HepG2 (cell line): ENCODE measurements at regions not wholly inside any gene's neighbourhood (a gene's known extent, or its start where the extent isn't known, plus 50 kb on each side); places are given as distances from the start of the nearest gene placed in this dataset.

Experiments
- ATAC-seq: fragments of 200-7000 bp; cut with Tn5 transposase; 3 replicates; pipeline ENCODE4 v1.9.1; 2020; ENCODE audit warnings: mild to moderate bottlenecking, moderate library complexity
- BruUV-seq: library from RNA; stranded (reverse); fragments of 400-500 nt; replicated peaks from 2 replicates; lab custom pipeline; 2021; lab: Mats Ljungman, UMichigan
- CTCF ChIA-PET: fragments of 300-600 bp; formaldehyde crosslinking; extraction: SDS; loops from one replicate; lab custom pipeline; 2021; ENCODE audit warnings: low total read pairs, inconsistent platforms, low intra/inter-chr PET ratio; lab: Yijun Ruan, JAX
- POLR2A ChIA-PET: fragments of 350-600 bp; sonication (Branson Sonifier 250); formaldehyde crosslinking; loops from one replicate; lab custom pipeline; 2020; ENCODE audit warnings: antibody characterized with exemption, inconsistent platforms; lab: Yijun Ruan, JAX
- DNase-seq: peaks from one replicate; pipeline ENCODE4 v3.0.0-alpha.2; 2015; ENCODE audit warnings: low spot score
- FAIRE-seq: peaks from 3 replicates; lab custom pipeline; 2011; peaks lifted over from hg19 to GRCh38; lab: Jason Lieb, UNC
- H2AFZ ChIP-seq: one replicate; pipeline ENCODE4 v1.6.1; 2011; ENCODE audit warnings: low read length, inconsistent platforms
- H3K27ac ChIP-seq: fragments of 300-600 bp; 3 replicates; pipeline ENCODE4 v1.8.0; 2011; ENCODE audit warnings: mixed run types, mild to moderate bottlenecking, mixed read lengths, low read length, inconsistent platforms; ENCODE audit not compliant: insufficient read depth; ENCODE audit errors: extremely low read length
- H3K27me3 ChIP-seq, 2 experiments: fragments of 200-600 bp in 1 of 2; 2 replicates in 1 of 2; 3 replicates in 1 of 2; pipeline versions ENCODE4 v1.6.0 to v1.8.0; 2011; ENCODE audit warnings: low read length in 2 of 2, mild to moderate bottlenecking in 2 of 2, moderate library complexity in 2 of 2, inconsistent platforms in 1 of 2; ENCODE audit not compliant: insufficient read depth in 2 of 2, control insufficient read depth in 1 of 2
- H3K36me3 ChIP-seq, 2 experiments: fragments of 200-600 bp in 1 of 2; replicated peaks in 1 of 2; 2 replicates in 1 of 2; 3 replicates in 1 of 2; pipeline versions ENCODE4 v1.5.1 to v1.8.0; 2011; ENCODE audit warnings: low read length in 2 of 2, inconsistent platforms in 1 of 2; ENCODE audit not compliant: insufficient read depth in 2 of 2, control insufficient read depth in 1 of 2
- H3K4me1 ChIP-seq: 2 replicates; pipeline ENCODE4 v1.5.1; 2012; ENCODE audit warnings: low read length, inconsistent platforms; ENCODE audit not compliant: insufficient read depth
- H3K4me2 ChIP-seq: 2 replicates; pipeline ENCODE4 v1.6.0; 2011; ENCODE audit warnings: low read depth, low read length, inconsistent platforms
- H3K4me3 ChIP-seq, 3 experiments: fragments of 200-600 bp in 1 of 3; sonication (generic), shearing (Covaris generic) in 1 of 3; replicated peaks in 1 of 3; 2 replicates each; pipeline ENCODE4 v1.5.1; 2011 to 2016; ENCODE audit warnings: low read length in 3 of 3, inconsistent platforms in 2 of 3, low read depth in 2 of 3, mild to moderate bottlenecking in 2 of 3, control low read depth in 1 of 3, mixed read lengths in 1 of 3; ENCODE audit not compliant: insufficient read depth in 1 of 3
- H3K79me2 ChIP-seq: one replicate; pipeline ENCODE4 v1.6.1; 2011; ENCODE audit warnings: low read length, inconsistent platforms; ENCODE audit not compliant: insufficient read depth
- H3K9ac ChIP-seq: 2 replicates; pipeline ENCODE4 v1.6.0; 2011; ENCODE audit warnings: mild to moderate bottlenecking, low read depth, low read length, inconsistent platforms; ENCODE audit not compliant: insufficient read depth
- H3K9me3 ChIP-seq: 2 replicates; pipeline ENCODE4 v1.5.1; 2012; ENCODE audit warnings: mild to moderate bottlenecking, low read length
- H4K20me1 ChIP-seq: 2 replicates; pipeline ENCODE4 v1.6.0; 2011; ENCODE audit warnings: inconsistent platforms, mild to moderate bottlenecking, low read length, moderate library complexity; ENCODE audit not compliant: insufficient read depth
- ETV5 ChIP-seq: IDR thresholded peaks from 2 replicates; pipeline ENCODE4 v1.6.1; 2018; ENCODE audit warnings: missing biosample characterization, missing genetic modification reagents, inconsistent platforms, borderline replicate concordance
- HNRNPK ChIP-seq: fragments of 200-400 bp; formaldehyde crosslinking; IDR thresholded peaks from 2 replicates; pipeline ENCODE4 v1.6.1; 2018; ENCODE audit warnings: low read length, low read depth, moderate library complexity, mild to moderate bottlenecking; ENCODE audit not compliant: poor library complexity, severe bottlenecking
- MIXL1 ChIP-seq: IDR thresholded peaks from 2 replicates; pipeline ENCODE4 v1.6.1; 2016
- POGZ ChIP-seq: sonication (generic); formaldehyde crosslinking; IDR thresholded peaks from 2 replicates; pipeline ENCODE4 v1.4.0; 2020; ENCODE audit warnings: mild to moderate bottlenecking, missing genetic modification reagents
- SRSF9 ChIP-seq: fragments of 200-400 bp; formaldehyde crosslinking; IDR thresholded peaks from 2 replicates; pipeline ENCODE4 v1.6.1; 2018; ENCODE audit warnings: borderline replicate concordance, mild to moderate bottlenecking, low read depth, low read length; ENCODE audit not compliant: insufficient read depth, poor library complexity, severe bottlenecking
- ZNF3 ChIP-seq: IDR thresholded peaks from 2 replicates; pipeline ENCODE4 v1.7.0; 2017; ENCODE audit warnings: inconsistent platforms
- ZNF367 ChIP-seq: sonication (generic); formaldehyde crosslinking; IDR thresholded peaks from 2 replicates; pipeline ENCODE4 v1.4.0; 2020; ENCODE audit warnings: missing genetic modification reagents, borderline replicate concordance
- ZNF484 ChIP-seq: sonication (generic); formaldehyde crosslinking; IDR thresholded peaks from 2 replicates; pipeline ENCODE4 v1.5.1; 2020; ENCODE audit warnings: mild to moderate bottlenecking, low read depth, missing genetic modification reagents, borderline replicate concordance
- ZNF496 ChIP-seq: sonication (generic); formaldehyde crosslinking; IDR thresholded peaks from 2 replicates; pipeline ENCODE4 v1.8.1; 2023; ENCODE audit warnings: mild to moderate bottlenecking, moderate library complexity, missing genetic modification reagents; ENCODE audit not compliant: insufficient replicate concordance
- ZNF720 ChIP-seq: sonication (generic); formaldehyde crosslinking; IDR thresholded peaks from 2 replicates; pipeline ENCODE4 v1.4.0; 2020; ENCODE audit warnings: missing genetic modification reagents
- WGBS: methylation state at CpG from one replicate; pipeline ENCODE4 v1.1.6; 2017; ENCODE audit warnings: low lambda C conversion rate; 5-methylcytosine and 5-hydroxymethylcytosine counted together
- in situ Hi-C: cut with HindIII; loops from 2 replicates; pipeline ENCODE4 v1.10.0; 2017; ENCODE audit warnings: low pct_unique_long_range_greater_than_20kb; ENCODE audit not compliant: extremely low pct_ligation_motif_present
- intact Hi-C: fragments of 100-400 bp; cut with micrococcal nuclease; formaldehyde crosslinking; loops from one replicate; pipeline ENCODE4 v1.10.0; 2022; ENCODE audit not compliant: unreplicated experiment
- TF ChIP-seq, protein P1 (sequence below): sonication (generic); formaldehyde crosslinking; IDR thresholded peaks from 2 replicates; pipeline ENCODE4 v1.4.0; 2020; ENCODE audit warnings: missing genetic modification reagents
- TF ChIP-seq, protein P2 (sequence below): sonication (generic); formaldehyde crosslinking; IDR thresholded peaks from 2 replicates; pipeline ENCODE4 v1.4.0; 2020; ENCODE audit warnings: missing genetic modification reagents

DNA sequence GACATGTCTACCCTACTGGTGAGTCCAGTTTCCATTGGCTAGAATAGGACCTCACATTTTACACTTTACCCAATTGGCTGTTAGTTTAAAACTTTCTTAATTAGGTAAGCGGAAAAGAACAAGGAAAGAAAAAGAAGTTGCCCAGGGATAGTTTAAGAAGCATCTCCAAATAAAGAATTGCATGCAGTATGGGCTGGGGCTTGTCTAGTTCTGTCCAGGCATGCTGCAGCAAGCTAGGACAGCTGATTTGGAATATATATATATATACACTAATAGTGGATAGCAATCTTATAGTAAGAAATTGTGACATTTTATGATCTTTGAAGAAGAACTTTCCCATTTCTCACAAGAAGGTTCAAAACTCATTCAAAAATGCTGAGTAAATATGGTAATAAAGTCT lies 90.0 kb upstream of the ERBB4 start:
- H3K9ac ChIP-seq, result no peak overlapping the region
- H3K9me3 ChIP-seq, result no peaks in the 10 kb centered on the region
- H3K4me1 ChIP-seq, result no peaks in the 10 kb centered on the region
- TF ChIP-seq ZNF367 (CRISPR knock-in tag), result no peak
- TF ChIP-seq POGZ (CRISPR knock-in tag), result no peak
- intact Hi-C loops (no loop called here), in situ Hi-C loops (no loop called here)
- POLR2A ChIA-PET, result no interaction called here
- H3K27me3 ChIP-seq, result no peaks in the 10 kb centered on the region
- no peak overlapping the region for H3K4me2 ChIP-seq
- H3K36me3 ChIP-seq, result no peaks in the 10 kb centered on the region
- DNase-seq, result no peak
- BruUV-seq, result no TSS peak
- no peak overlapping the region for H3K4me3 ChIP-seq
- CTCF ChIA-PET, result no interaction called here
- H3K27ac ChIP-seq, result no peak overlapping the region
- no peak for FAIRE-seq
- no peak for ATAC-seq
- H2AFZ ChIP-seq, result no peak overlapping the region
- H3K79me2 ChIP-seq, result no peaks in the 10 kb centered on the region
- WGBS, result 5% methylated on average over 1 of the region's 1 CpG
- H4K20me1 ChIP-seq, result no peaks in the 10 kb centered on the region

DNA sequence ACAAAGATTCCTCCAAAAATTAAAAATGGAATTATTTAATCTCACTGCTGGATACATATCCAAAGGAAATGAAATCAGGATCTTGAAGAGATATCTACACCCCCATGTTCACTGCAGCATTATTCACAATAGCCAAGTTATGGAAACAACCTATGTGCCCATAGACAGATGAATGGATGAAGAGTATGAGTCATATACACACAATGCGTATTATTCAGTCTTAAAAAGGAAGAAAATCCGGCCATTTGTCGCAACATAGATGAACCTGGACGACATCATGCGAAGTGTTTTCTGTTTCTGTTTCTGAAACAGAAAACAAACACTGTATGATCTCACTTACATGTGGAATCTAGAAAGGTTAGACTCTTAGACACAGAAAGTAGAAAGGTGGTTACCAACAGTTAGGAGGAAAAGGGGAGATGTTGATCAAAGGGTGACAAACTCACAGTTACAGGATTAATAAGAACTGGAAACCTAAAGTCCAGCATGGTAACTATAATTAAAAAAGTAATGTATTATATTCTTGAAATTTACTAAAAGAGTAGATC lies 87.8 kb upstream of the ERBB4 start:
- no peaks in the 10 kb centered on the region for H3K36me3 ChIP-seq
- H3K4me2 ChIP-seq, result no peak overlapping the region
- FAIRE-seq (no peak), ATAC-seq (no peak), DNase-seq (no peak)
- no peaks in the 10 kb centered on the region for H3K4me1 ChIP-seq
- no peak overlapping the region for H3K9ac ChIP-seq
- no TSS peak for BruUV-seq
- H3K9me3 ChIP-seq, result no peaks in the 10 kb centered on the region
- 18% methylated on average over 5 of the region's 5 CpGs for WGBS
- no peaks in the 10 kb centered on the region for H3K79me2 ChIP-seq
- H3K27ac ChIP-seq, result no peak overlapping the region
- H3K4me3 ChIP-seq, result no peak overlapping the region
- CTCF ChIA-PET, result no interaction called here
- no peaks in the 10 kb centered on the region for H3K27me3 ChIP-seq
- H4K20me1 ChIP-seq, result no peaks in the 10 kb centered on the region
- intact Hi-C loops, result no loop called here
- TF ChIP-seq SRSF9 (no peak), ZNF3 (CRISPR knock-in tag) (no peak), ETV5 (CRISPR knock-in tag) (no peak), HNRNPK (no peak), MIXL1 (CRISPR knock-in tag) (no peak), ZNF484 (CRISPR knock-in tag) (no peak), ZNF720 (CRISPR knock-in tag) (no peak), ZNF496 (no peak)
- TF ChIP-seq, protein P1, sequence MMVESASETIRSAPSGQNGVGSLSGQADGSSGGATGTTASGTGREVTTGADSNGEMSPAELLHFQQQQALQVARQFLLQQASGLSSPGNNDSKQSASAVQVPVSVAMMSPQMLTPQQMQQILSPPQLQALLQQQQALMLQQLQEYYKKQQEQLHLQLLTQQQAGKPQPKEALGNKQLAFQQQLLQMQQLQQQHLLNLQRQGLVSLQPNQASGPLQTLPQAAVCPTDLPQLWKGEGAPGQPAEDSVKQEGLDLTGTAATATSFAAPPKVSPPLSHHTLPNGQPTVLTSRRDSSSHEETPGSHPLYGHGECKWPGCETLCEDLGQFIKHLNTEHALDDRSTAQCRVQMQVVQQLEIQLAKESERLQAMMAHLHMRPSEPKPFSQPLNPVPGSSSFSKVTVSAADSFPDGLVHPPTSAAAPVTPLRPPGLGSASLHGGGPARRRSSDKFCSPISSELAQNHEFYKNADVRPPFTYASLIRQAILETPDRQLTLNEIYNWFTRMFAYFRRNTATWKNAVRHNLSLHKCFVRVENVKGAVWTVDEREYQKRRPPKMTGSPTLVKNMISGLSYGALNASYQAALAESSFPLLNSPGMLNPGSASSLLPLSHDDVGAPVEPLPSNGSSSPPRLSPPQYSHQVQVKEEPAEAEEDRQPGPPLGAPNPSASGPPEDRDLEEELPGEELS (CRISPR knock-in tag), result no peak
- TF ChIP-seq, protein P2, sequence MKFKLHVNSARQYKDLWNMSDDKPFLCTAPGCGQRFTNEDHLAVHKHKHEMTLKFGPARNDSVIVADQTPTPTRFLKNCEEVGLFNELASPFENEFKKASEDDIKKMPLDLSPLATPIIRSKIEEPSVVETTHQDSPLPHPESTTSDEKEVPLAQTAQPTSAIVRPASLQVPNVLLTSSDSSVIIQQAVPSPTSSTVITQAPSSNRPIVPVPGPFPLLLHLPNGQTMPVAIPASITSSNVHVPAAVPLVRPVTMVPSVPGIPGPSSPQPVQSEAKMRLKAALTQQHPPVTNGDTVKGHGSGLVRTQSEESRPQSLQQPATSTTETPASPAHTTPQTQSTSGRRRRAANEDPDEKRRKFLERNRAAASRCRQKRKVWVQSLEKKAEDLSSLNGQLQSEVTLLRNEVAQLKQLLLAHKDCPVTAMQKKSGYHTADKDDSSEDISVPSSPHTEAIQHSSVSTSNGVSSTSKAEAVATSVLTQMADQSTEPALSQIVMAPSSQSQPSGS (CRISPR knock-in tag), result no peak
- TF ChIP-seq, all 625 proteins: peak for 0
- in situ Hi-C loops, result no loop called here
- POLR2A ChIA-PET, result no interaction called here
- no peak overlapping the region for H2AFZ ChIP-seq
